ENCODE measurements at regions not wholly inside any gene's neighbourhood (a gene's known extent, or its start where the extent isn't known, plus 50 kb on each side); places are given as distances from the start of the nearest gene placed in this dataset.
A peak's percentile ranks its signal among the peaks of the same experiment; 100 is the strongest.

GRCh38 chr6:4620284-4621151, 155.7 kb upstream of the CDYL start:
- 88% methylated on average over 4 of the region's 12 CpGs for WGBS (ENCODE audit: insufficient coverage)
- DNase-seq, result no peak
- H3K27me3 ChIP-seq (ENCODE audit: control insufficient read depth, insufficient read depth, low read length), result no peaks in the 10 kb centered on the region
- H3K36me3 ChIP-seq (ENCODE audit: control insufficient read depth, insufficient read depth, low read length), result no peaks in the 10 kb centered on the region
- no peak overlapping the region for H3K27ac ChIP-seq (ENCODE audit: low read length)
- H3K4me1 ChIP-seq (ENCODE audit: control insufficient read depth, insufficient read depth, low read length), result peaks cover 6% of the 10 kb centered on the region
- no peak overlapping the region for H3K4me3 ChIP-seq (ENCODE audit: low read length)
- H3K9me3 ChIP-seq (replicated peaks; ENCODE audit: control insufficient read depth, low read depth, low read length), result no peaks in the 10 kb centered on the region

- DNase-seq, result no peak
- no peak overlapping the region for H3K27ac ChIP-seq (ENCODE audit: low read length)
- no peak overlapping the region for H3K4me3 ChIP-seq (ENCODE audit: low read length)
- H3K27me3 ChIP-seq (ENCODE audit: control insufficient read depth, insufficient read depth, low read length), result peaks cover 3% of the 10 kb centered on the region
- no peaks in the 10 kb centered on the region for H3K9me3 ChIP-seq (replicated peaks; ENCODE audit: control insufficient read depth, low read depth, low read length)
- no peaks in the 10 kb centered on the region for H3K36me3 ChIP-seq (ENCODE audit: control insufficient read depth, insufficient read depth, low read length)
- H3K4me1 ChIP-seq (ENCODE audit: control insufficient read depth, insufficient read depth, low read length), result peaks cover 29% of the 10 kb centered on the region
- WGBS (ENCODE audit: insufficient coverage), result 94% methylated on average over 5 of the region's 8 CpGs
Observed at GRCh38 chr6:4616311-4616710, 159.9 kb upstream of the CDYL start.

- Histone ChIP-seq H3K36me3 (ENCODE audit: control insufficient read depth, insufficient read depth, low read length) (no peaks in the 10 kb centered on the region), H3K27me3 (ENCODE audit: control insufficient read depth, insufficient read depth, low read length) (peaks cover 3% of the 10 kb centered on the region), H3K27ac (ENCODE audit: low read length) (no peak overlapping the region), H3K4me1 (ENCODE audit: control insufficient read depth, insufficient read depth, low read length) (peaks cover 30% of the 10 kb centered on the region), H3K9me3 (replicated peaks; ENCODE audit: control insufficient read depth, low read depth, low read length) (no peaks in the 10 kb centered on the region), H3K4me3 (ENCODE audit: low read length) (no peak overlapping the region)
- peak; percentile 91 for DNase-seq
- WGBS (ENCODE audit: insufficient coverage), result no CpG with 5 or more reads among the region's 3 CpGs
Observed at GRCh38 chr6:4615891-4616290, 160.3 kb upstream of the CDYL start.

GRCh38 chr6:4615231-4615630, 161.0 kb upstream of the CDYL start:
- no peaks in the 10 kb centered on the region for H3K36me3 ChIP-seq (ENCODE audit: control insufficient read depth, insufficient read depth, low read length)
- peaks cover 3% of the 10 kb centered on the region for H3K27me3 ChIP-seq (ENCODE audit: control insufficient read depth, insufficient read depth, low read length)
- DNase-seq, result no peak
- H3K9me3 ChIP-seq (replicated peaks; ENCODE audit: control insufficient read depth, low read depth, low read length), result no peaks in the 10 kb centered on the region
- H3K27ac ChIP-seq (ENCODE audit: low read length), result no peak overlapping the region
- no peak overlapping the region for H3K4me3 ChIP-seq (ENCODE audit: low read length)
- peaks cover 35% of the 10 kb centered on the region for H3K4me1 ChIP-seq (ENCODE audit: control insufficient read depth, insufficient read depth, low read length)
- WGBS (ENCODE audit: insufficient coverage), result 87% methylated on average over 6 of the region's 6 CpGs

GRCh38 chr6:4614637-4615036, 161.6 kb upstream of the CDYL start:
- H3K4me3 ChIP-seq (ENCODE audit: low read length), result no peak overlapping the region
- no peaks in the 10 kb centered on the region for H3K9me3 ChIP-seq (replicated peaks; ENCODE audit: control insufficient read depth, low read depth, low read length)
- H3K27me3 ChIP-seq (ENCODE audit: control insufficient read depth, insufficient read depth, low read length), result peaks cover 3% of the 10 kb centered on the region
- WGBS (ENCODE audit: insufficient coverage), result no CpG with 5 or more reads among the region's 5 CpGs
- no peak overlapping the region for H3K27ac ChIP-seq (ENCODE audit: low read length)
- no peak for DNase-seq
- no peaks in the 10 kb centered on the region for H3K36me3 ChIP-seq (ENCODE audit: control insufficient read depth, insufficient read depth, low read length)
- peaks cover 39% of the 10 kb centered on the region for H3K4me1 ChIP-seq (ENCODE audit: control insufficient read depth, insufficient read depth, low read length)

- no peak for DNase-seq
- 97% methylated on average over 5 of the region's 5 CpGs for whole genome bisulfite sequencing (ENCODE audit: insufficient coverage)
- no peak overlapping the region for H3K27ac ChIP-seq (ENCODE audit: low read length)
- no peaks in the 10 kb centered on the region for H3K9me3 ChIP-seq (replicated peaks; ENCODE audit: control insufficient read depth, low read depth, low read length)
- no peak overlapping the region for H3K4me3 ChIP-seq (ENCODE audit: low read length)
- peaks cover 46% of the 10 kb centered on the region for H3K4me1 ChIP-seq (ENCODE audit: control insufficient read depth, insufficient read depth, low read length)
- peaks cover 3% of the 10 kb centered on the region for H3K27me3 ChIP-seq (ENCODE audit: control insufficient read depth, insufficient read depth, low read length)
- no peaks in the 10 kb centered on the region for H3K36me3 ChIP-seq (ENCODE audit: control insufficient read depth, insufficient read depth, low read length)
Observed at GRCh38 chr6:4613795-4614194, 162.4 kb upstream of the CDYL start.

- Histone ChIP-seq H3K4me3 (ENCODE audit: low read length) (no peak overlapping the region), H3K27ac (ENCODE audit: low read length) (no peak overlapping the region), H3K36me3 (ENCODE audit: control insufficient read depth, insufficient read depth, low read length) (no peaks in the 10 kb centered on the region), H3K9me3 (replicated peaks; ENCODE audit: control insufficient read depth, low read depth, low read length) (no peaks in the 10 kb centered on the region), H3K4me1 (ENCODE audit: control insufficient read depth, insufficient read depth, low read length) (peaks cover 50% of the 10 kb centered on the region), H3K27me3 (ENCODE audit: control insufficient read depth, insufficient read depth, low read length) (peaks cover 3% of the 10 kb centered on the region)
- no peak for DNase-seq
- WGBS (ENCODE audit: insufficient coverage), result 95% methylated on average over 2 of the region's 2 CpGs
Observed at GRCh38 chr6:4613381-4613780, 162.8 kb upstream of the CDYL start.

GRCh38 chr6:4612636-4613171, 163.5 kb upstream of the CDYL start:
- peaks cover 3% of the 10 kb centered on the region for H3K27me3 ChIP-seq (ENCODE audit: control insufficient read depth, insufficient read depth, low read length)
- H3K9me3 ChIP-seq (replicated peaks; ENCODE audit: control insufficient read depth, low read depth, low read length), result no peaks in the 10 kb centered on the region
- H3K4me3 ChIP-seq (ENCODE audit: low read length), result no peak overlapping the region
- H3K36me3 ChIP-seq (ENCODE audit: control insufficient read depth, insufficient read depth, low read length), result no peaks in the 10 kb centered on the region
- DNase-seq, result peak; percentile 30
- H3K4me1 ChIP-seq (ENCODE audit: control insufficient read depth, insufficient read depth, low read length), result peaks cover 53% of the 10 kb centered on the region
- 48% methylated on average over 4 of the region's 5 CpGs for WGBS (ENCODE audit: insufficient coverage)
- H3K27ac ChIP-seq (ENCODE audit: low read length), result no peak overlapping the region

GRCh38 chr6:4611429-4612129, 164.6 kb upstream of the CDYL start:
- peak; percentile 41 for DNase-seq
- 56% methylated on average over 2 of the region's 9 CpGs for WGBS (ENCODE audit: insufficient coverage)
- Histone ChIP-seq H3K9me3 (replicated peaks; ENCODE audit: control insufficient read depth, low read depth, low read length) (no peaks in the 10 kb centered on the region), H3K4me1 (ENCODE audit: control insufficient read depth, insufficient read depth, low read length) (peaks cover 63% of the 10 kb centered on the region), H3K27me3 (ENCODE audit: control insufficient read depth, insufficient read depth, low read length) (peaks cover 3% of the 10 kb centered on the region), H3K36me3 (ENCODE audit: control insufficient read depth, insufficient read depth, low read length) (no peaks in the 10 kb centered on the region), H3K27ac (ENCODE audit: low read length) (no peak overlapping the region), H3K4me3 (ENCODE audit: low read length) (no peak overlapping the region)

GRCh38 chr6:4610256-4610655, 165.9 kb upstream of the CDYL start:
- H3K36me3 ChIP-seq (ENCODE audit: control insufficient read depth, insufficient read depth, low read length), result no peaks in the 10 kb centered on the region
- peak; percentile 29 for DNase-seq

More at GRCh38 chr6:4610256-4610655, 165.9 kb upstream of the CDYL start:
- H3K4me3 ChIP-seq (ENCODE audit: low read length), result no peak overlapping the region
- 83% methylated on average over 1 of the region's 7 CpGs for WGBS (ENCODE audit: insufficient coverage)
- H3K9me3 ChIP-seq (replicated peaks; ENCODE audit: control insufficient read depth, low read depth, low read length), result no peaks in the 10 kb centered on the region
- peaks cover 64% of the 10 kb centered on the region for H3K4me1 ChIP-seq (ENCODE audit: control insufficient read depth, insufficient read depth, low read length)
- H3K27ac ChIP-seq (ENCODE audit: low read length), result no peak overlapping the region
- peaks cover 3% of the 10 kb centered on the region for H3K27me3 ChIP-seq (ENCODE audit: control insufficient read depth, insufficient read depth, low read length)
